Fibroblast of lung (primary cell): ENCODE measurements at regions not wholly inside any gene's neighbourhood (a gene's known extent, or its start where the extent isn't known, plus 50 kb on each side); places are given as distances from the start of the nearest gene placed in this dataset.
A peak's percentile ranks its signal among the peaks of the same experiment; 100 is the strongest.

Source experiments
- DNase-seq, 2 donors: peaks; one replicate each; pipeline versions ENCODE4 v3.0.0 to v3.0.0-alpha.2; 2010; ENCODE audit warnings: low read depth in 2 of 2
- H2AFZ ChIP-seq: 2 replicates; pipeline ENCODE4 v1.5.1; 2012; ENCODE audit warnings: low read length, control low read depth, inconsistent platforms
- H3K27ac ChIP-seq: 2 replicates; pipeline ENCODE4 v1.5.1; 2011; ENCODE audit warnings: low read length, control low read depth; ENCODE audit not compliant: insufficient read depth
- H3K27me3 ChIP-seq: 2 replicates; pipeline ENCODE4 v1.5.1; 2011; ENCODE audit warnings: mild to moderate bottlenecking, low read length; ENCODE audit not compliant: control insufficient read depth, insufficient read depth
- H3K36me3 ChIP-seq: 2 replicates; pipeline ENCODE4 v1.5.1; 2011; ENCODE audit warnings: low read length; ENCODE audit not compliant: control insufficient read depth, insufficient read depth
- H3K4me1 ChIP-seq: 2 replicates; pipeline ENCODE4 v1.5.1; 2011; ENCODE audit warnings: low read length; ENCODE audit not compliant: control insufficient read depth, insufficient read depth; ENCODE audit errors: extremely low read depth
- H3K4me2 ChIP-seq: 2 replicates; pipeline ENCODE4 v1.5.1; 2011; ENCODE audit warnings: low read length, control low read depth; ENCODE audit not compliant: insufficient read depth; ENCODE audit errors: extremely low read depth
- H3K4me3 ChIP-seq, 4 experiments: fragments of 200-600 bp in 1 of 4; sonication (generic) in 1 of 4; replicated peaks in 1 of 4; 2 replicates each; pipeline ENCODE4 v1.5.1; 2011 to 2016; ENCODE audit warnings: low read length in 4 of 4, low read depth in 3 of 4, mild to moderate bottlenecking in 3 of 4, control low read depth in 2 of 4, inconsistent platforms in 1 of 4, mixed read lengths in 1 of 4; ENCODE audit not compliant: insufficient read depth in 1 of 4; ENCODE audit errors: control extremely low read depth in 1 of 4
- H3K79me2 ChIP-seq: 2 replicates; pipeline ENCODE4 v1.5.1; 2012; ENCODE audit warnings: mild to moderate bottlenecking, low read length, inconsistent platforms; ENCODE audit not compliant: control insufficient read depth, insufficient read depth
- H3K9ac ChIP-seq: 2 replicates; pipeline ENCODE4 v1.5.1; 2011; ENCODE audit warnings: mild to moderate bottlenecking, low read length, control low read depth; ENCODE audit not compliant: insufficient read depth
- H3K9me3 ChIP-seq: 2 replicates; pipeline ENCODE4 v1.5.1; 2012; ENCODE audit warnings: low read depth, low read length; ENCODE audit not compliant: control insufficient read depth, insufficient read depth
- H4K20me1 ChIP-seq: 2 replicates; pipeline ENCODE4 v1.5.1; 2011; ENCODE audit warnings: low read length; ENCODE audit not compliant: control insufficient read depth, insufficient read depth; ENCODE audit errors: extremely low read depth
- EZH2 ChIP-seq: IDR thresholded peaks from 2 replicates; pipeline ENCODE4 v1.5.1; 2012; ENCODE audit warnings: low read length, control low read depth, mild to moderate bottlenecking; ENCODE audit errors: missing control alignments
- TF ChIP-seq, protein P1 (sequence below), 2 donors: IDR thresholded peaks in 1 of 2; conservative IDR thresholded peaks in 1 of 2; 1 replicate in 1 of 2; 2 replicates in 1 of 2; pipeline ENCODE4 v1.5.1; 2011 to 2012; ENCODE audit warnings: low read length in 2 of 2, control low read depth in 1 of 2, inconsistent platforms in 1 of 2, low read depth in 1 of 2, mild to moderate bottlenecking in 1 of 2

GRCh38 chr20:60269573-60270162 is 311.4 kb downstream of the CDH26 start:
- no peak overlapping the region for H3K4me2 ChIP-seq
- no peaks in the 10 kb centered on the region for H3K9me3 ChIP-seq
- no peaks in the 10 kb centered on the region for H3K36me3 ChIP-seq
- H2AFZ ChIP-seq: no peak overlapping the region
- H3K79me2 ChIP-seq: no peaks in the 10 kb centered on the region
- no peaks in the 10 kb centered on the region for H3K27me3 ChIP-seq
- no peak for DNase-seq
- no peak overlapping the region for H3K27ac ChIP-seq
- no peaks in the 10 kb centered on the region for H3K4me1 ChIP-seq
- no peaks in the 10 kb centered on the region for H4K20me1 ChIP-seq
- no peak for TF ChIP-seq EZH2
- TF ChIP-seq, protein P1, sequence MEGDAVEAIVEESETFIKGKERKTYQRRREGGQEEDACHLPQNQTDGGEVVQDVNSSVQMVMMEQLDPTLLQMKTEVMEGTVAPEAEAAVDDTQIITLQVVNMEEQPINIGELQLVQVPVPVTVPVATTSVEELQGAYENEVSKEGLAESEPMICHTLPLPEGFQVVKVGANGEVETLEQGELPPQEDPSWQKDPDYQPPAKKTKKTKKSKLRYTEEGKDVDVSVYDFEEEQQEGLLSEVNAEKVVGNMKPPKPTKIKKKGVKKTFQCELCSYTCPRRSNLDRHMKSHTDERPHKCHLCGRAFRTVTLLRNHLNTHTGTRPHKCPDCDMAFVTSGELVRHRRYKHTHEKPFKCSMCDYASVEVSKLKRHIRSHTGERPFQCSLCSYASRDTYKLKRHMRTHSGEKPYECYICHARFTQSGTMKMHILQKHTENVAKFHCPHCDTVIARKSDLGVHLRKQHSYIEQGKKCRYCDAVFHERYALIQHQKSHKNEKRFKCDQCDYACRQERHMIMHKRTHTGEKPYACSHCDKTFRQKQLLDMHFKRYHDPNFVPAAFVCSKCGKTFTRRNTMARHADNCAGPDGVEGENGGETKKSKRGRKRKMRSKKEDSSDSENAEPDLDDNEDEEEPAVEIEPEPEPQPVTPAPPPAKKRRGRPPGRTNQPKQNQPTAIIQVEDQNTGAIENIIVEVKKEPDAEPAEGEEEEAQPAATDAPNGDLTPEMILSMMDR (conservative IDR thresholded peaks at IDR 0.05 in 1 of 2, IDR thresholded peaks at IDR 0.05 in 1 of 2; ENCODE audit: low read depth in 1 of 2, low read length in 2 of 2): no peak
- H3K9ac ChIP-seq: no peak overlapping the region
- no peak overlapping the region for H3K4me3 ChIP-seq

- Histone ChIP-seq H2AFZ (no peak overlapping the region), H3K27ac (no peak overlapping the region), H4K20me1 (no peaks in the 10 kb centered on the region), H3K4me1 (no peaks in the 10 kb centered on the region), H3K9me3 (no peaks in the 10 kb centered on the region), H3K27me3 (no peaks in the 10 kb centered on the region), H3K9ac (no peak overlapping the region), H3K79me2 (no peaks in the 10 kb centered on the region), H3K36me3 (no peaks in the 10 kb centered on the region), H3K4me2 (no peak overlapping the region), H3K4me3 (no peak overlapping the region)
- DNase-seq: no peak
- no peak for TF ChIP-seq EZH2
- TF ChIP-seq, protein P1 (conservative IDR thresholded peaks at IDR 0.05 in 1 of 2, IDR thresholded peaks at IDR 0.05 in 1 of 2; ENCODE audit: low read depth in 1 of 2, low read length in 2 of 2): no peak
Measured at GRCh38 chr20:60270341-60270740, 312.1 kb downstream of the CDH26 start.

GRCh38 chr20:60271597-60271996 is 313.4 kb downstream of the CDH26 start:
- Histone ChIP-seq H3K79me2 (no peaks in the 10 kb centered on the region), H3K27ac (no peak overlapping the region), H3K27me3 (no peaks in the 10 kb centered on the region), H2AFZ (no peak overlapping the region), H3K4me2 (no peak overlapping the region), H3K36me3 (no peaks in the 10 kb centered on the region), H4K20me1 (no peaks in the 10 kb centered on the region), H3K4me3 (no peak overlapping the region), H3K4me1 (no peaks in the 10 kb centered on the region), H3K9ac (no peak overlapping the region), H3K9me3 (no peaks in the 10 kb centered on the region)
- TF ChIP-seq EZH2: no peak
- TF ChIP-seq, protein P1 (conservative IDR thresholded peaks at IDR 0.05 in 1 of 2, IDR thresholded peaks at IDR 0.05 in 1 of 2; ENCODE audit: low read depth in 1 of 2, low read length in 2 of 2): peak; percentile 22 to 48
- no peak for DNase-seq
